ENCODE measurements at regions not wholly inside any gene's neighbourhood (a gene's known extent, or its start where the extent isn't known, plus 50 kb on each side); places are given as distances from the start of the nearest gene placed in this dataset.
A peak's percentile ranks its signal among the peaks of the same experiment; 100 is the strongest.

DNA sequence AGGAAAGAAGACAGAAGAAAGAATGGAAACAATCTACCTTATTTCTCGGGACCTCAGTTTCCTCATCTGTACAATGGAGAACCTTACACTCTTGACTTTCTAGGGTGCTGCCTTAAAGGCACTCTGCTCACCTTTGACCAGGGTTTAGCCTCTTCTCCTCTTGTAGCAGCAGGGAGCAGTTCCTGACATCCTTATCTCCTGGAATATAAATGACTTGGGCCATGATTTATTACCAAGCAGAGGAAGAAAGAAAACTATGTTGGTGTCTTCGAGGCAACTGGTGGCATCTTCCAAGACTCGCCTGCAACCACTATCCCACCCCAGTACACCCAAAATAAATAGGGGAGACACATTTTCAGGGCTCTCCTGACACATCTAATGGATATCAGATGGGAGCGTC lies 314.2 kb downstream of the BUD13 start:
- FAIRE-seq (no peak), DNase-seq (ENCODE audit: low spot score in 2 of 2) (no peak)

DNA sequence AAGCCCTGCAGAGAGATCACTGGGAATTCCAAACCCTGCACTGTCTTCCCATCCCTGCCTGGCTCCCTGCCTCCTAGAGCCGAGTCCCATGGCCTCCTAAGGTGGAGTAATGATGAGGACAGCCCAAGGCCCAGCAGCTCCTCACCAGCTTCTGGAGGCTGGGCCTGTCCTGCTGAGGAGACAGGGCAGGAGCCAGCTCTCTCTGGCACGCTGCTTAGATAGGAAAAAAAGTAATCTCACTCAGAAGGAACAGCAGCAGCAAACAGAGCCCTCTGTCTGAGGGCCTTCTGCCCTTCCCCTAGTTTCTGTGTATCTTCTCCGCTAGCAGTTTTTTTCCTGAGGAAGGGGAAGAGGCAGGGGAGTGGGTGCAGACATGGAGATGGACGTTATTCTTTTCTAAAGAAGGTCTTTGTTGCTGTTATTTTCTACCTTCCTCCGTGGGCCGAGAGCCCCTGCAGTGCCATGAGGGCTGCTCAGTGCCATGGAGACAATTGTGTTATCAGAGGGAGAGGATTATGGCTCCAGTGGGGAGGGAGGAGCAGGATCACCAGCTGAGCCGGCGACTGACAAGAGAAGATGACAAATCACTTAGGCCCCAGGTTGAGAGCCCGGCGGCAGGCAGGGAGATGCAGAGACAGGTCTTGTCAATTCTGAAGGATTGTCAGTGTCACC lies 315.3 kb downstream of the BUD13 start:
- FAIRE-seq, result no peak

DNA sequence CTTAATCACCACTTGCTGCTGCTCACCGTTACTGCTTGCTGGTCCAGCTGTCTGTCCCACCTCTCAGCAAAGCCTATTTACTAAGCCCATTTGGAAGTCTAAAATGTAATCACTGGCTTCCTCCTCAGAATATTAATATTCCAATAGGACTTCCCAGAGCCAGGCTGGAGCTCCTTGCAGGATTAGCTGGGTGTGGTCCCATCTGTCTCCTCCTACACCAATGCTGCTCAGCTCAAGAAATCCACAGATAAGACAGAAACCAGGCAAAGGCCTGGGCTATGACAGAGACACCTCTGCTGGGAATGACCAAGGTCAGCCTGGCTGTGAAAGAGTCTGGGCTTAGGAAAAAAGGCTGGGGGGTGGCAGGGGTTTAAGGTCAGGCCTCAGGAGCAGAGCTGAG lies 317.8 kb downstream of the BUD13 start:
- DNase-seq (ENCODE audit: low spot score in 2 of 2) (peak in 1 of 2 donors; percentile 15), FAIRE-seq (no peak)

More for the DNA sequence above, 315.3 kb downstream of the BUD13 start:
- DNase-seq (ENCODE audit: low spot score in 2 of 2), result no peak

DNA sequence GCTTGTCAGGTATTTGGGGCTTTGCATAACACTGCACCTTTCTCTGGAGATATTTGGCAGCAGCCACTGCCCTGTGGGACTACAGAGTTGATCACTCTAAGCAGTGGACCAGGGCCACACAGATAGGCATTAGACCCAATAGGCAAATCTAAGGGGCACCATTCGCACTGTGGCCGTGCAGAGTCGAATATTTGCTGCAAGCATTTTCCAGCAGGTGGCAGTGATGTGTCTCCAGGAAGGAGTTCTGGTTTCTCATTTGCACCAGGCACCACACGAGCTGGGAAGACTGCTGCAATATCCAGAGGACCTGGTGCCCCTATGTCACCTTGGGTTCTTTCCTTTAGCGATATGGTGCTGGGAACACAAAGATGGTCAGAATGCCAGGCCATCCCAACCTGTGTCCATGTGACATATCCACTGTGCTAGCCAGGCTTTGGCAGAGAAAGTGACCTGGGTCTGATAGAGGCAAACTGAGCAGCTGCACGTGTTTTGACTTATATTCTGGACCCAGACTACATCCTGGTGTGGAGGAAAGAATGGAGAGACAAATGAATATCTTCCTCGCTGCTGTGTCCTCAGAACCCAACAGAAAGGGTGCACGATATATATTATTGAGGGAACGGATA lies 318.7 kb downstream of the BUD13 start:
- no peak for FAIRE-seq
- DNase-seq (ENCODE audit: low spot score in 2 of 2), result peak in 1 of 2 donors; percentile 32

DNA sequence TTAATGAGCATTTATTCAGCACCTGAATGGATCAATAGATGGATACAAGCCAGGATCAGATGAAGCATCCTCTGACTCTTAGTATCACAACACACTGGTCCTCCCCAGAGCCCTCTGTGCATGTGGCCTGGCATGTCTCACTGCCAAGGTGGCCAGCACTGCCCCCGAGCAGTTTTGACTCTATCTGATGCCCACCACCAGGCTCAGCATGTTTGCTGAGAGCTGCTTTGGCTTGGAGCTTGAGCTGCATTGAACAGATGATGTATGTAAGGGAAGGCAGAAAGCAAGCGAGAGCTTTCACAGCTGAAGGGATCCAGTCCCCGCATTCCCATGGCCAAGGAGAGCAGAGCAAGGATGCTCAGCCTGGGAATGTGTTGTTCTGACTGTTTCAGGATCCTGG lies 320.3 kb downstream of the BUD13 start:
- DNase-seq (ENCODE audit: low spot score in 2 of 2) (no peak), FAIRE-seq (no peak)

DNA sequence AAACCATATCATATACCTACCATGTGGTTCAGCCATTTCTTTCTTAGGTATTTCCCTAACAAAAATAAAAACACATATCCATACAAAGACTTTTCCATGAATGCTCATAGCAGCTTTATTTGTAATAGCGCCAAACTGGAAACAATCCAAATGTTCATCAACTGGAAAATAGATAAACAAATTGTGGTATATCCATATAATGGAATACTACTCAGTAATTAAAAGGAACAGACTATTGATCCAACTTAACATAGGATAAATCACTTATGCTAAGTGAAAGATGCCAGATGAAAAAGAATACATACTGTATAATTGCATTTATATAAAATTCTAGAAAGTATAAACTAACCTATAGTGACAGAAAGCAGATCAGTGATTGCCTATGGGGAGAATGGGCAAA lies 323.3 kb downstream of the BUD13 start:
- FAIRE-seq (no peak), DNase-seq (ENCODE audit: low spot score in 2 of 2) (no peak)

DNA sequence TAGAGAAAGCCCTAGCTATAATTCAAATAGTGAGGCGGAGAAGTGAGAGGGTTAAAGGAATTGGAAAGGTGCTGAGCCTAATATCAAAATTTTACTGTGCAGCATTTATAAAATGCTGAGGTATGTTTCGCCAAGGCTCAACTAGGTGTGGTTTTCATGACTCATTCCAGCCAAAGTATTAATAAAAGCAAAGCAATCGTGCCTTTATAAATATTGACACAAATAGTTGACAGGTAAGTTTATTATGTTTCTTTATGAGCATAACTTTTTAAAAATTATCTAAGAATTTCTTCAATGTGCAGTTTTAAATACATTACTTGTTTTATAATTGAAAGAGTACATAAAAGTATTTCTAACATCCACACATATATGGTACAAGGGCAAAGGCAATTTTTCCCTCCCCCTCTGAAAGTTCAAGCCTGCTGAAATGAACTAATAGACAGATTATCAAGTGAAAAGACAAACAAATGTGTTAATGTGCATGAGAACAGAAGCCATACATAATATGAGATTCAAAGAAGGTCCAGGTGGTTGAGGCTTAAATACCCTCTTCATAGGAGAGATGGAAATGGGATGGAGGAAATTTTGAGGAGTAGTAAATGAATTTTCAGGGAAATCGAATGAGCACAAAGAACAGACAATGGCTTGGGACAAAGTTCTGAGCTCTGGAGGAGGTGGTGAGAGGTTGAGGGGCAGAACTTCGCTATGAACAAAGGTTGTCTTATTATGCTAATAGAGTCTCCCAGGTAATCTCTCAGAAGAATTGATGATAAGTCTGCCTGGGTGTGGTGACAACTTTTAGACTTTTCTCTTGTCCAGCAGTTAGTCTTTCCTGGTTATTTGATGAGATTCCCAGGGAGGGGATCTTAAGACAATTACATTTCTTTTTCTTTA lies 326.5 kb downstream of the BUD13 start:
- DNase-seq (ENCODE audit: low spot score in 2 of 2) (no peak), FAIRE-seq (no peak)

DNA sequence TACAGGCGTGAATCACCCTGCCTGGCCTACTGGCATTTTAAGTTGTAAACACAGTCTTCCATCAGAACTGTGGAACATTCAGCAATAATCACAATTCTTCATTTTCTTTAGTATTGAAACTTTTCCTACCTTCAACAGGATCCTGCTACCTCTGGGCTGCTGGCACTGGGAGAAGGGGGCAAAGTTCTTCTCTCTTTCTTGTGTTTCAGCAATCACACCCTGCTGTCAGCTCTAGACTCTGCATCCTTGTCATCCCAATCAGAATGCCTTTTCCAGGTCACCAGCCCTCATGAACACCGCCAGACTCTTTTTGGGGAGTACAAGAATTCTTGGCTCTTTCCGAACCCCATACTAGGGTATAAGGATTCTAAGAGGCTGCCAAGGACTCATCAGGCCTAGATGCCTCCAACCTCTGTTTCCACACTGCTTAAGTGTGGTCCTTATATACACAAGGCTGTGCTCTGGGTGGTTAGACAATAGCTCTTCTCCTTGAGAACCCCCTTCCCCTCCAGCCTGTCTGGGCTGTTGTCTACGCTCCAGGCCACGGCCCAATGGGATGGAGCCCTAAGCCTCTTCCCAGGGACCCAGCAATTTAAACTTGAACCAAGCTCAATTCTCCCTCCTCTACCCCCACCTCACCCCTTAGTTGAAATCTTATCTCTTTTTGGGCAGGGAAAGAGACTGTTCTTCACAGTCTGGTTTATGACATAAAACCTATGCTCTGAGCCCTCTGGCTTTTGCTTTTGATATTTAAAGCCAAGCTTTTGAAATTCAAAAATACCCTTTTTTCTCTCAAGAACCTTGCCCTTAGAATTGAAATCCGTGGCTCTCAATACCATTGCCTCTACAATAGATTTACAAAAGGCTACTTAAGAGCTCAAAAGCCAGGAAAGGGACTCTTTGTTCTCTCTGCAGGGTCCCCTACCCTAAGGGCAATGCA lies 327.4 kb downstream of the BUD13 start:
- FAIRE-seq (no peak), DNase-seq (ENCODE audit: low spot score in 2 of 2) (no peak)

DNA sequence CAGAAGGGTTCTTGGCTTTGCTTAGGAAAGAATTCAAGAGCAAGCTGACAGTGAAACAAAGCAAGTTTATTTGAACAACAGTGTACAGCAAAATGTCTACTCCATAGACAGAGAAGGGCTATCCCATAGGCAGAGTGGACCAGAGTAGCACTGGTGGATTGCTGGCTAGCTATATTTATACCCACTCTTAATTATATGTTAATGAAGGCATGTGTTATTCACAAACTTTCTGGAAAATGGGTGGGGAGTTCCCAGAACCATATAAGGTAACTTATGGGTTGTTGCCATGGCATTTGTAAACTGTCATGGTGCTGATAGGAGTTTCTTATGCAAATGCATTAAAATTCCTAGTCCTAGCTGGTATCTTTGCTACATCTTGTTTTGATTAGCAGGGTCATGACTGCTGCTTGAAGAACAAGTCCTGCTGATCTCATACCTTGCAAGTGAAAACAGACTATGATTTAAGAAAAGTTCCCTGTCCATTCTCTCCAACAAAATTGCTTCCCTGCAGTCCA lies 330.5 kb downstream of the BUD13 start:
- DNase-seq (ENCODE audit: low spot score in 2 of 2) (no peak), FAIRE-seq (no peak)

DNA sequence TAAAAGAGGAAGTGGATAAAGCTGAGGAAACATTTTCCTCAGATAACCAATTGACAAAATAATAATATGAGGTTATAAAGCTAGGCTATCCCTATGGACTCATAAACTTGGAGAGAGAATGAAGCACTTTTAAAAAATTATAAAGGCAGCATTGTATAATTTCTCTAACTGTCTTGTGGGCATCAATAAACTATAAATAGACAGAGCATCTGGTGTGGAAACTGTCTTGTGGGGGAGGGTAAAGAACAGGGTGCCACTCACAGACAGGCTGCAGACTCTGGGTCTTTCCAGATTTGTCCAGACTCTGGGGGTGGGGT lies 333.5 kb downstream of the BUD13 start:
- FAIRE-seq, result no peak

DNA sequence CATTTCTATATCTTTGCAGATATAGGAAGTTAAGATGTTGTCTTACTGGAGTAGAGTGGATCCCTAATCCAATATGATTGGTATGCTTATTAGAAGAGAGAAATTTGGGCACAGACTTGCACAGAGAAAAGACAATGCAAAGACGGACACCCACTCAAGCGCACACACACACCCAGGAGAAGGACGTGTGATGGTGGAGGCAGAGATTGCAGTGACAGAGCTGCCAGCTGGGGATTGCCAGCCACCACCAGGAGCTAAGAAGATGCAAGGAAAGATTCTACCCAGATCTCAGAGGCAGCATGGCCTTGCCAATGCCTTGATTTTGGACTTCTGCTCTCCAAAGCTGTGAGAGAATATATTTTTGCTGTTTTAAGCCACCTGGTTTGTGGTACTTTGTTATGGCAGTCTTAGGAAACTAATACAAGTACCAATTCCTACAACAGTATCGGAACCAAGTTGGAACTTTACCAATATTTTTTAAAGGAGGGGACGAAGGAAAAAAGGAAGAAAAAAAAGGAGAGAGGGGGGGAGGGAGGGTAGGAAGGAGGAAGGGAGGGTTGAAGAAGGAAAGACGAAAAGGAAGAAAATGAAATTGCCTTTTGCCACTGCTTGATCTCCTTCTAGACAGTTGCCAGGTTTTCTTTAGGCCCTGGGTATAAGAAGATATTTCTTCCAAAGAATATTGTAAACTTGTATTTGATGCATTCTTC lies 334.0 kb downstream of the BUD13 start:
- FAIRE-seq (no peak), DNase-seq (ENCODE audit: low spot score in 2 of 2) (no peak)

More for the DNA sequence above, 333.5 kb downstream of the BUD13 start:
- DNase-seq (ENCODE audit: low spot score in 2 of 2), result no peak

DNA sequence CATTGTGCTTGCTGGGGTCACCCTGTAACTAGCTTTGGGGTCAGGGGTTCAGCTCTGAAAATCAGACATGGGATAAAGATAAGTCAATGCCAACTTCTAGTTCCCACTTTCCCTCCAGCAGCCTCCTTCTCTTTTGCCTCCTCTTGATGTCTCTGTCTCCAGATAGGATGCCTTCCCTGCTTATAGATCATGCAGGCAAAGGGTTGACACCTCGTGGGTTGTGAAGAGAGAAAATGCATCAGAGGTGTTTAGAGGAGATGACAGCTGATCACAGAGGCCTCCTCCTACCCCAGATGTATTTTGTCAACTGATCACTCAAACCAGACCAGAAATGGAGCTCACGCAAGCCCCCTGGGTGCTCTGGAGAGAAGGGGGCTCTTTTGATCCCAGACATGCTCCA lies 337.8 kb downstream of the BUD13 start:
- no peak for FAIRE-seq
- no peak for DNase-seq (ENCODE audit: low spot score in 2 of 2)

DNA sequence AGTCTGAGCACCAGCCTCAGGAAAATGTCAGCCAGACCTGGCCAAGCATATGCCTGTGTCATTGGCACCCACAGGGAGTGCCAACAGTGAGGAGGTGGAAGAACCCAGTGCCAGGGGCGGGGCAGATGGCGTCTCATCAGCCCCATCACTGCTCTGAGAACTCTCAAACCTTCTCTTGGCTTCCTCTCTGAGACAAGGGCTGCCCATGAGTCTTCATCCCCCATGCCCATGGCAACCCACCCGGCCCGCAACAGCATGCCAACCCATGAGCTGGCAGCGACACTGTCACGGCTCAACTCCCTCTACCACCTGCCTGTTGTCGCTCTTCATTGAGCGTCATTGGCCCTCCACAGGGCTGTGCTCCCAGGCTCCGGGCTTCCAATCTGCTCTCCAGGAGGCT lies 340.5 kb downstream of the BUD13 start:
- DNase-seq (ENCODE audit: low spot score in 2 of 2) (no peak), FAIRE-seq (no peak)

DNA sequence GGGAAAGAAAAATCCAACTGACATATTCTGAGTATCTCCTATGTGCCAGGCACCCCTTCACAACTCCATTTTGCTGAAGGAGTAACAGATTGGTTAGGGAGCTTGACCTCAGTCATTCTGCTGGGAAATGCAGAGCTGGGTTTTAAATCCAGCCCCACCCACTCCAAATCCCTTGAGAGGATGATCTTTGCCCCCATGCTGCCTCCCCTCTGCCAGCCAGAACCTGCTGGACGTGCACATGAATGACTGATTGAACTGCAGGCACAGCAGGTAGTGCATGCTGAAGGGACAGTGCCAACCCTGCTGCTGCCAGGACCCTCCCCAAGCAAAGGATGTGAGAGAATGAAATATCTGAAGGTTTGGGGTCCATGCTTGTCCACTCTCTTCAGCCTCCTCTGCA lies 340.9 kb downstream of the BUD13 start:
- no peak for DNase-seq (ENCODE audit: low spot score in 2 of 2)
- FAIRE-seq, result no peak

DNA sequence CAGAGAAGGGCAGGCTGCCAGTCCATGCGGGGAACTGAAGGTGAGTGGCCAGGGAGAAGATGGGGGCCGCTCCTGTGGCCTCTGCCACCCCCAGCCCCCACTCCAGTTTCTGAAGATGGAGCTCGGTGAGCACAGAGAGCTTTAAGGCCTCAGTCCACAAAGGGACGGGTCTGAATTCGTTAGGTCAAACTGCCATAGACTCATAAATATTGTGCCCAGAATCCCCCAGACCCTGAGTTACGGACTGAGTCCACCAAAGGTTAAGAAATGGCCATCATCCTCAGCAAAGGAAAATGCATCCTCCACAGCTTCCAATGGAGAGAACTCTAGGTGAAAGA lies 344.2 kb downstream of the BUD13 start:
- FAIRE-seq, result no peak

DNA sequence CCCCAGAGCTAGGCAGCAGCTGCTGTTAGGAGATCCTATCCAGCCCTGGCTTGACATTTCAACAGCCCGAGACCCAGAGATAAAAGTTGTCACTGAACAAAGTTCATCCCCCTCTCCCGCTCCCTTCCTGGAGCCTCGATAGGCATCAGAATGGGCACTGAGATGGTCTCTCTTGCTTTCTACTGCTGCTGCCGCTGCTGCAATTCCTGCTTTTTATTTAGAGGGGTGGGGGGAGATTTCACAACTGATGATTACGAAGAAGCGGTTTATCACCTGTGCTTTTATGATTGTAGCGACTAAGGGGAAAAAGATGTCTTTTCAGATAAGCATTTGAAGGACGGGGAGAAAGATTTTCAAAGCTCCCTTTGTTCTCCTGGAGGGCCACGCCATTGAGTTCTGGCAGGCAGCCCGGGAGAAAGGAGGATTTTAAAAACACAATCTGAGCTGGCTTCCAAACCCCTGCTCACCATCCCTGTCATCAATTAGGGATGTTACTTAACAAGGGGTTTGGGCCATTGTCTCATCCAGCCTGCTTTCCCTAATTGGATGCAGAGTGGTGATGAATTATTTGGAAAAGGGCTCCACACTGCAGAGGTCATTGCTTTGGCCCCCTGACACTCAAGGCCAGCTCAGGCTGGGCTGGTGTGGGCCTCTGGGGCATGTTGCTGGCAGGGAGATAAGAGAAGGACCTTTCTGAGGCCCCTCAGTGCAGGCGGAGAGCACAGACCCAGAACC lies 344.7 kb downstream of the BUD13 start:
- DNase-seq (ENCODE audit: low spot score in 2 of 2) (peak in 1 of 2 donors; percentile 23), FAIRE-seq (no peak)

More for the DNA sequence above, 344.2 kb downstream of the BUD13 start:
- no peak for DNase-seq (ENCODE audit: low spot score in 2 of 2)

DNA sequence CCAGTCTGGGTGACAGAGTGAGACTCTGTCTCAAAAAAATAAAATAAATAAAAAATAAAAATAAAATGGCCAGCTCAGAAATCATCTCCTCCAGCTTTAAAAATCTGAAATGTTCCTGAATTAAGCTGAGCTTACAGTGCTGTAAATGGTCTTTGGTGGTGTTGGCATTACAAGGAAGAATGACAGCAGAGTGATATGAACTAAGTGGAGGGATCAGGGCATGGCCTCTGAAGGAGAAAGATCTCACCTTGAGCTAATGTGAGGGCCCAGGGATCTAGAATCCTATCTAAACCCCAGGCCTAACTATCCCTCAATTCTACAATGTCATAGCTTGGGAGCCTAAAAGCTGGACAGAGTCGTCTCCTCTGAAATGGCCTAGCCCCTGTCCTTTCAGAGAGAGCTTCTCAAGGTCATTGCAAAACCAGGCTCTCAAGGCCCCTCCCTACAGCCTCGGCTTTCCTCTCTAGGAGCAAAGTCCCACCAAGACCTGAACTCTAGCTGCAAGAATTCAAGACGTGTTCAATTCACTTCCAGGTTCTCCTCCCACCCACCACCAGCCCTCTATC lies 345.4 kb downstream of the BUD13 start:
- DNase-seq (ENCODE audit: low spot score in 2 of 2) (no peak), FAIRE-seq (no peak)

DNA sequence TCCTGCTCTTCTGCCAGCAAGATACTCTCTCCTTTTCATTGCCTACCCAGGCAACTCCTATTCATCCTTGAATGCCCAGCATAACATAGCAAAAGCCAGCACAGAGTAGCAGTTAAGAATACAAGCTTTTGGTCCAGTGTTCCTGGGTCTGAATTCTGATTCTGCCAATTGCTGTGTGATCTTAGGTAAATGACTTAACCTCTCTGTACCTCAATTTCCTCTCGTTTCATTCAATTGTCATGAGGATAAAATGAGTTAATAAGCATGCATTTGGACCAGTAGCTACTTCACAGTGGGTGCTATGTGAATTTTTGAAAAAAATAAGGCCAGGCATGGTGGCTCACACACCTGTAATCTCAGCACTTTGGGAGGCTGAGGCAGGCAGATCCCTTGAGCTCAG lies 346.0 kb downstream of the BUD13 start:
- DNase-seq (ENCODE audit: low spot score in 2 of 2) (no peak), FAIRE-seq (no peak)

Measured in frontal cortex (tissue), 3 donors.